GM12878 (cell line): ENCODE measurements at regions not wholly inside any gene's neighbourhood (a gene's known extent, or its start where the extent isn't known, plus 50 kb on each side); places are given as distances from the start of the nearest gene placed in this dataset.

Experiments used
- ATAC-seq: fragments of 200-7000 bp; cut with Tn5 transposase; 3 replicates; pipeline ENCODE4 v1.9.1; 2020; ENCODE audit warnings: mild to moderate bottlenecking, moderate library complexity
- BruUV-seq: library from RNA; stranded (reverse); fragments of 400-500 nt; replicated peaks from 2 replicates; lab custom pipeline; 2021; lab: Mats Ljungman, UMichigan
- CTCF ChIA-PET: fragments of 300-600 bp; sonication (Branson Sonifier 250); formaldehyde crosslinking; extraction: SDS; loops from one replicate; lab custom pipeline; 2021; ENCODE audit warnings: inconsistent platforms; lab: Yijun Ruan, JAX
- POLR2A ChIA-PET: fragments of 350-600 bp; formaldehyde crosslinking; extraction: SDS; loops from one replicate; lab custom pipeline; 2021; ENCODE audit warnings: inconsistent platforms; lab: Charles Lee
- RAD21 ChIA-PET: fragments of 300-600 bp; sonication (Branson Sonifier 250); formaldehyde crosslinking; loops from one replicate; lab custom pipeline; 2023; ENCODE audit warnings: antibody characterized with exemption; ENCODE audit not compliant: unreplicated experiment; lab: Charles Lee
- SMC1A ChIA-PET: fragments of 300-600 bp; sonication (Branson Sonifier 250); formaldehyde crosslinking; loops from one replicate; lab custom pipeline; 2023; ENCODE audit not compliant: unreplicated experiment, uncharacterized antibody; lab: Charles Lee
- DNase-seq: peaks from one replicate; pipeline ENCODE4 v3.0.0-alpha.2; 2011; ENCODE audit warnings: low read depth, low spot score
- FAIRE-seq: peaks from 3 replicates; lab custom pipeline; 2011; peaks lifted over from hg19 to GRCh38; lab: Jason Lieb, UNC
- H2AFZ ChIP-seq: 2 replicates; pipeline ENCODE4 v1.6.0; 2011; ENCODE audit warnings: low read depth, low read length, control low read depth; ENCODE audit not compliant: control insufficient read depth
- H3K27ac ChIP-seq: 2 replicates; pipeline ENCODE4 v1.5.1; 2011; ENCODE audit warnings: control low read depth; ENCODE audit not compliant: control insufficient read depth, insufficient read depth
- H3K27me3 ChIP-seq, 2 experiments: replicated peaks in 1 of 2; 2 replicates each; pipeline versions ENCODE4 v1.6.0 to v1.6.1; 2011; ENCODE audit warnings: low read length in 1 of 2; ENCODE audit not compliant: control insufficient read depth in 2 of 2, insufficient read depth in 2 of 2
- H3K36me3 ChIP-seq, 2 experiments: 2 replicates each; pipeline ENCODE4 v1.5.1; 2011; ENCODE audit warnings: low read length in 1 of 2; ENCODE audit not compliant: control insufficient read depth in 2 of 2, insufficient read depth in 2 of 2
- H3K4me1 ChIP-seq: 2 replicates; pipeline ENCODE4 v1.6.1; 2011; ENCODE audit warnings: mild to moderate bottlenecking, low read length, moderate library complexity, mixed read lengths; ENCODE audit not compliant: control insufficient read depth, insufficient read depth
- H3K4me2 ChIP-seq: 2 replicates; pipeline ENCODE4 v1.6.0; 2011; ENCODE audit warnings: control low read depth; ENCODE audit not compliant: control insufficient read depth, insufficient read depth
- H3K4me3 ChIP-seq: fragments of 200-600 bp; sonication (generic); 2 replicates; pipeline ENCODE4 v1.5.1; 2016
- H3K79me2 ChIP-seq: 2 replicates; pipeline ENCODE4 v1.6.0; 2011; ENCODE audit warnings: low read length; ENCODE audit not compliant: control insufficient read depth, insufficient read depth
- H3K9ac ChIP-seq: 2 replicates; pipeline ENCODE4 v1.8.0; 2011; ENCODE audit warnings: low read length, control low read depth, mixed read lengths; ENCODE audit not compliant: control insufficient read depth, insufficient read depth
- H3K9me3 ChIP-seq: replicated peaks from 3 replicates; pipeline ENCODE4 v1.5.1; 2011; ENCODE audit warnings: mild to moderate bottlenecking, low read length; ENCODE audit not compliant: control insufficient read depth, insufficient read depth
- H4K20me1 ChIP-seq: 2 replicates; pipeline ENCODE4 v1.6.0; 2011; ENCODE audit not compliant: control insufficient read depth, insufficient read depth
- ATF7 ChIP-seq: fragments of 450-650 bp; IDR thresholded peaks from 2 replicates; pipeline ENCODE4 v1.6.1; 2016; ENCODE audit warnings: low read depth, mild to moderate bottlenecking
- BCL11A ChIP-seq: IDR thresholded peaks from 2 replicates; pipeline ENCODE4 v1.6.1; 2011; ENCODE audit warnings: low read depth, low read length
- BCL3 ChIP-seq: IDR thresholded peaks from 2 replicates; pipeline ENCODE4 v1.6.1; 2011; ENCODE audit warnings: borderline replicate concordance, low read depth, mild to moderate bottlenecking, moderate library complexity, low read length; ENCODE audit not compliant: insufficient read depth, poor library complexity, severe bottlenecking
- BCLAF1 ChIP-seq: fragments of 450-650 bp; IDR thresholded peaks from 2 replicates; pipeline ENCODE4 v1.6.1; 2017; ENCODE audit warnings: antibody characterized with exemption, mild to moderate bottlenecking, moderate library complexity
- CHD1 ChIP-seq: IDR thresholded peaks from 2 replicates; pipeline ENCODE4 v1.6.1; 2012; ENCODE audit warnings: low read depth, low read length, improper control_type of control experiment
- DPF2 ChIP-seq: fragments of 450-650 bp; IDR thresholded peaks from 2 replicates; pipeline ENCODE4 v1.6.1; 2017; ENCODE audit warnings: mild to moderate bottlenecking
- EED ChIP-seq: sonication (generic); IDR thresholded peaks from 2 replicates; pipeline ENCODE4 v1.6.1; 2016; ENCODE audit warnings: antibody characterized with exemption, low read depth
- EZH2 ChIP-seq: IDR thresholded peaks from 2 replicates; pipeline ENCODE4 v1.6.1; 2012; ENCODE audit warnings: low read depth, mild to moderate bottlenecking, control low read depth, inconsistent platforms, low read length, borderline replicate concordance; ENCODE audit not compliant: control insufficient read depth
- FOS ChIP-seq: IDR thresholded peaks from 3 replicates; pipeline ENCODE4 v1.6.1; 2011; ENCODE audit warnings: borderline replicate concordance; ENCODE audit not compliant: insufficient read length; ENCODE audit errors: extremely low read depth
- GATAD2B ChIP-seq: fragments of 450-650 bp; conservative IDR thresholded peaks from 2 replicates; pipeline ENCODE4 v1.6.1; 2017; ENCODE audit warnings: low read depth, mild to moderate bottlenecking, moderate library complexity
- HDGF ChIP-seq: fragments of 450-650 bp; IDR thresholded peaks from 2 replicates; pipeline ENCODE4 v1.6.1; 2016; ENCODE audit warnings: antibody characterized with exemption
- IKZF2 ChIP-seq, 2 experiments: fragments of 450-650 bp; IDR thresholded peaks; 2 replicates each; pipeline ENCODE4 v1.6.1; 2017; ENCODE audit warnings: mild to moderate bottlenecking in 2 of 2, moderate library complexity in 2 of 2
- MTA2 ChIP-seq: fragments of 450-650 bp; IDR thresholded peaks from 2 replicates; pipeline ENCODE4 v1.6.1; 2016; ENCODE audit warnings: low read depth, mild to moderate bottlenecking, moderate library complexity
- MXI1 ChIP-seq: fragments of 150-350 bp; IDR thresholded peaks from 2 replicates; pipeline ENCODE4 v1.6.1; 2011; ENCODE audit warnings: low read depth, mild to moderate bottlenecking, inconsistent platforms, low read length, improper control_type of control experiment
- PAX5 ChIP-seq: IDR thresholded peaks from 2 replicates; pipeline ENCODE4 v1.6.1; 2011; ENCODE audit warnings: low read depth, low read length, borderline replicate concordance
- POU2F2 ChIP-seq: IDR thresholded peaks from 3 replicates; pipeline ENCODE4 v1.6.1; 2011; ENCODE audit warnings: low read depth, mild to moderate bottlenecking, low read length, borderline replicate concordance
- RAD21 ChIP-seq: IDR thresholded peaks from 2 replicates; pipeline ENCODE4 v1.6.1; 2011; ENCODE audit warnings: mild to moderate bottlenecking, low read depth, low read length, moderate library complexity; ENCODE audit not compliant: insufficient read depth
- RELA ChIP-seq: fragments of 450-650 bp; IDR thresholded peaks from 2 replicates; pipeline ENCODE4 v1.8.0; 2014; ENCODE audit warnings: borderline replicate concordance; ENCODE audit not compliant: partially characterized antibody
- ZNF207 ChIP-seq: fragments of 450-650 bp; IDR thresholded peaks from 2 replicates; pipeline ENCODE4 v1.6.1; 2014; ENCODE audit warnings: antibody characterized with exemption, mild to moderate bottlenecking, borderline replicate concordance
- WGBS: methylation state at CpG from one replicate; pipeline ENCODE4 v1.1.6; 2016; ENCODE audit warnings: low lambda C conversion rate; ENCODE audit not compliant: insufficient replicate concordance, insufficient coverage; ENCODE audit errors: missing lambda C conversion rate; 5-methylcytosine and 5-hydroxymethylcytosine counted together
- in situ Hi-C: fragments of 300-500 bp; cut with MboI; formaldehyde crosslinking; loops from 9 replicates; pipeline ENCODE4 v1.14.3; 2018; ENCODE audit warnings: mixed read lengths
- intact Hi-C: fragments of 100-400 bp; cut with micrococcal nuclease; formaldehyde crosslinking; loops from one replicate; pipeline ENCODE4 v1.14.2; 2022; ENCODE audit not compliant: unreplicated experiment

GRCh38 chr2:230658877-230659652 lies 53.6 kb upstream of the CAB39 start:
- no peaks in the 10 kb centered on the region for H3K27me3 ChIP-seq
- ATAC-seq (peak; percentile 61), DNase-seq (peak; percentile 91), FAIRE-seq (peak; percentile 92)
- H4K20me1 ChIP-seq = no peaks in the 10 kb centered on the region
- ChIA-PET CTCF (interaction anchor here (0.9 to 6.1 kb wide), 12 partner anchors 9 to 139 kb away, joined by 3 to 41 read pairs (median 4); no protein-coding TSS in a partner anchor), RAD21 (interaction anchor here (0.8 to 8.6 kb wide), 21 partner anchors 10 to 431 kb away, joined by 3 to 126 read pairs (median 6); partner anchors contain the start of gene CAB39), SMC1A (interaction anchor here (1.0 to 7.8 kb wide), 12 partner anchors 9 to 457 kb away, joined by 3 to 117 read pairs (median 26); no protein-coding TSS in a partner anchor), POLR2A (interaction anchor here (1.3 to 7.3 kb wide), 10 partner anchors 9 to 69 kb away, joined by 3 to 80 read pairs (median 14); no protein-coding TSS in a partner anchor)
- intact Hi-C loops (loop anchor here (1.0 to 5.0 kb wide), 4 partner anchors 23 to 212 kb away; partner anchors contain the start of gene CAB39), in situ Hi-C loops (no loop called here)
- H2AFZ ChIP-seq = peak overlapping the region; percentile 35
- peak overlapping the region; percentile 71 for H3K9ac ChIP-seq
- H3K79me2 ChIP-seq = peaks cover 4% of the 10 kb centered on the region
- peak overlapping the region; percentile 62 for H3K4me3 ChIP-seq
- peaks cover 67% of the 10 kb centered on the region for H3K4me1 ChIP-seq
- H3K27ac ChIP-seq = peak overlapping the region; percentile 91
- under 1% methylated on average over 11 of the region's 11 CpGs for WGBS
- H3K4me2 ChIP-seq = peak overlapping the region; percentile 90
- no peaks in the 10 kb centered on the region for H3K36me3 ChIP-seq
- no TSS peak for BruUV-seq
- H3K9me3 ChIP-seq = no peaks in the 10 kb centered on the region
- TF ChIP-seq EED = peak; percentile 10
- TF ChIP-seq IKZF2 (IDR thresholded peaks at IDR 0.05) = peak; percentile 86 to 93
- peak; percentile 99 for TF ChIP-seq HDGF
- peak; percentile 43 for TF ChIP-seq PAX5
- no peak for TF ChIP-seq BCLAF1
- no peak for TF ChIP-seq EZH2
- no peak for TF ChIP-seq CHD1
- TF ChIP-seq RELA = peak; percentile 25
- 0 out of 2 replicates have a peak, but pooled peaks have one; percentile 14 for TF ChIP-seq MXI1
- TF ChIP-seq BCL11A = peak; percentile 53
- TF ChIP-seq DPF2 = no peak; the same call in none of the 2 replicates
- TF ChIP-seq GATAD2B = peak; percentile 73
- no peak for TF ChIP-seq FOS
- no peak for TF ChIP-seq BCL3
- peak; percentile 37; the same call in 1 of the 2 replicates for TF ChIP-seq ZNF207
- peak; percentile 89 for TF ChIP-seq POU2F2
- peak; percentile 86 for TF ChIP-seq MTA2
- peak; percentile 31; the same call in 1 of the 2 replicates for TF ChIP-seq RAD21
- TF ChIP-seq ATF7 = peak; percentile 75
